NCI-H2029 (cell line): ENCODE measurements at regions not wholly inside any gene's neighbourhood (a gene's known extent, or its start where the extent isn't known, plus 50 kb on each side); places are given as distances from the start of the nearest gene placed in this dataset.

Experiments used
- DNase-seq: peaks from one replicate; lab custom pipeline; 2025; lab: John Stamatoyannopoulos, UW

DNA sequence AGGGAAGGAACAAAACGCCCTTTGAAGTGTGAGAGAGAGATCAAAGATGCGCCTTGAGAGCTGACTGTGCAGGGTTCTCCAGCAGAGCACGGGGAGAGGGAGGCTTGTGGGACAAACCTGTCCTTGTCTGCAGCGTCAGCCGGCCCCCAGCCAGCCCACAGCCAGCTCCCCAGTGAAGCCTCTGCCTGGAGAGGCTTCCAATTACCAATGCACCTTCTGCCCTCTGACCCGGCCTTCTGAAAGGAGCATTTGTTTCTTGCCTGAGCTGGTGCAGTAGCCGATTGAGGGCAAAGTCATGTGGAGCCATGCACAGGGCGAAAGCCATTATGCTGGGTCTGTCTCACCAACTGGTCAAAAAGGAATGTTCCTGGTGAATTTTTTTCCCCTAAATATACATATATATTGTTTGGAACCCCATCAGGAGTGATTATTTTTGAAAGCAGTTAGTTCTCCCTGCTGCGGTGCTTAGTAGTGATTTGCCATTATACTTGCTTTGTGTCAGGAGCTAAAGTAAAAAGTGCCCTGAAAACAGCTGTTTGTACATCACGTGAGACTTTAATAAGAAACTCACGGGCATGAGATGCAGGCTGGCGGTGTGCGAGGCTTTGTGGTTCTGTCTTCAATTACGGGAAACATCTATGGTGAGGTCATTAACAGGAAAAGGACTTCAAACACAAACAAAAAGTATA lies 268.6 kb downstream of the KLF6 start:
- no peak for DNase-seq

DNA sequence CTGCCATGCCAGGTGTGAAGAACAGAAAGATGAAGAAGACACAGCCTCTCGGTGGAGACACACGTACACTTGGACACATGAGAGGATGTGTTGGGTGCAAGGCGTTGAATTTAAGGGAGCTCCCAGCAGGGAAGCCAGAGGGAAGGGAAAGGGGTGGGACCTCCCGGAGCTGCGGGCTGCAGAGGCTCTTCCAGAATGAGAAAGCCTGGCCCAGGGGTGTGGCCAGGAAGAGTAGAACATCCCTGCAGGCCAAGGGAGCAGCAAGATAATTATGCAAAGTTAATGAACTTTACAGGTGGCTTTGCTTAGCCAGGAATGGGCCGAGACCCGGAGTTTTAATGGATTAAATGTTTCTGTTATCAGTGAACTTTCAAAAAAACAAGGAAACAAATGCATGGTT lies 270.3 kb downstream of the KLF6 start:
- DNase-seq: no peak

GRCh38 chr10:3512263-3512662 lies 272.7 kb downstream of the KLF6 start:
- no peak for DNase-seq

DNA sequence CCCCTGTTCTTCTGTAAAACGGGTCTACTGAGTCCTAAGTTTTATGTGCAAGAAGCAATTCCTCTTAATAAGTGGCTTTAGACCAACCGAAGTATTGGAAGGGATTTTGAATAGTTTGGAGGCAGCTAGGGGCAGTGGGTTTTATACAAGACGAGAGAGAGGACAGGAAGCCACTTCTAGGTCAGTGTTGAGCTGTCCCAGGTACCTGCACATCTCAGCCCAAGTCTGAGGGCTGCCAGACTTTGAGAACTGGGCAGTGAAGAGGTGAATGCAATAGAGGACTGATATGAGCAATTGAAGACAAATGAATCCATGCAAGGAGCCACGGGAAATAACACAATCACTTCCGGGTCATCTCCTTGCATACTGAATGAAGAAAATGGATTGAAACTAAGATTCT lies 273.5 kb downstream of the KLF6 start:
- DNase-seq: no peak

- no peak for DNase-seq
These were observed 274.3 kb downstream of the KLF6 start for GRCh38 chr10:3510741-3511140.

GRCh38 chr10:3509355-3509754 lies 275.7 kb downstream of the KLF6 start:
- DNase-seq: no peak

DNA sequence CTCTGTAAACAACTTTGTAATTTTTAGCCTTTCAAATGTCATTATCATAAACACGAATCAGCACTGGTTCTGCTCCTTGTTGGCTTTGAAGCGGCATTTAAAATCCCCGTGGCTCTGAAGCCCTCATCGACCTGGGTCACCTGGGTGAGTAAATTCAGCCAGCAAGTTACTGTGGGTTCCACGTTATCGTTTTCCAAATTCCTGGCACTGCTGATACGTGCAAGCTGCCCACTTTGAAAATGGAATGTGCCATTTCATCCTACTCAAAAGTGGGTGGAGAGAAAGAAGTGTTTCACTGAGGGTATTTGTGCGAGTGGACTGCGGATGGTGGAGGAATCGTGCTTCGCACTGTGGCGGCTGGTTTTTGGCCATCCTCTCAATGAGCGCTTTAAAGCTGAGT lies 281.7 kb downstream of the KLF6 start:
- no peak for DNase-seq

- no peak for DNase-seq
These were observed 282.3 kb downstream of the KLF6 start for GRCh38 chr10:3502673-3503072.

DNA sequence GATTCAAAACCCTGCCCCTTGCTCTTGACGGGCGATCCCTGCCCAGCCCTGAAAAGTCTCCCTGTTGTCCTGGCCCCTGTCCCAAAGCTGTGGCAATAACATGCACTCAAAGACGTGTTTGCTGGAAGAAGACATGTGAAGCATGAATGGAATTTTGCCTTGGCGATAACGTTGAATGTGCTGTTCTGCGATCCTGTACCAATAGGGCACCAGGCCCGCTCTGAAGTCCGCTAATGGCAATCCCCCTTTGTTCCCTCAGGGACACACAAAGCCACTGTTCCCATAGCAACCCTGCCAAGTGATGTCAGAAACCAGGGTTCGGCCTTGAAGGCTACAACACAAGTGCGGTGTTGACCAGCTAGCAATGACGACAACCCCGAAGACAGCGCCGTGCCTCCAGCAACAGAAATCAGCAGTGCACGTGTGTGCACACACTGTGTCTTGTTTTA lies 284.6 kb downstream of the KLF6 start:
- no peak for DNase-seq

DNA sequence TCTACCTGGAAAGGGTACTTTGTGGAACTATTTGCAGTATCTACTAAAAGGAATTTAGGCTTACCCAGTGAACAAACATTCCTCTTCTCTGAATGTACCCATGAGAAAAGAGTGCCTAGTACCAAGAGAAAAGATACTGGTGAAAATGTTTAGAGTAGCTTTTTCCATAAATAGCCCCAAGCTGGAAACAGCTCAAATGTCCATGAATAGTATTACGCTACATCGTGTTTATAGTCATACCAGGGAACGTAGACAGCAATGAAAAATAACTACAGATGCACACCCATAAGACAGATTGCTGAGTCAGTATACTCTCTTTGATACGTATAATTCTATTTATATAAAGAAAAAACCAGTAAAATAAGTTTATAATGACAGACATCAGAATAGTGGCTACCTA lies 285.9 kb downstream of the KLF6 start:
- DNase-seq: no peak

GRCh38 chr10:3497581-3497980 lies 287.4 kb downstream of the KLF6 start:
- no peak for DNase-seq

- no peak for DNase-seq
These were observed 288.9 kb downstream of the KLF6 start for GRCh38 chr10:3496138-3496537.

GRCh38 chr10:3495281-3495680 lies 289.7 kb downstream of the KLF6 start:
- DNase-seq: no peak

DNA sequence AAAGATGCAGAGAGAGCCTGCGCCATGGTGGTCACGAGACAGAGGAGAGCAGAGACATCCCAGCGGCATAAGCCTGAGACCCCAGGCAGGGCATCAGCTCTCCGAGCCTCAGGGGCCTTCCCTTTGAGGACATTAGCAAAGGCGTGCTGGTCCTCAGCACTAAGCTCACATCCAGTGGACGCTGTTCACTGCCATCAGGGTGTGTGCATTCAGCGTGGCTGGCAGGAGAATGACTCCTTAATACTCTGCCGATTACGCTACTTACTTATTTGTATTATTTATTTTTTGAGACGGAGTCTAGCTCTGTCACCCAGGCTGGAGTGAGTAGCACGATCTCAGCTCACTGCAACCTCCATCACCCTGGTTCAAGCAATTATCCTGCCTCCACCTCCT lies 290.2 kb downstream of the KLF6 start:
- no peak for DNase-seq

DNA sequence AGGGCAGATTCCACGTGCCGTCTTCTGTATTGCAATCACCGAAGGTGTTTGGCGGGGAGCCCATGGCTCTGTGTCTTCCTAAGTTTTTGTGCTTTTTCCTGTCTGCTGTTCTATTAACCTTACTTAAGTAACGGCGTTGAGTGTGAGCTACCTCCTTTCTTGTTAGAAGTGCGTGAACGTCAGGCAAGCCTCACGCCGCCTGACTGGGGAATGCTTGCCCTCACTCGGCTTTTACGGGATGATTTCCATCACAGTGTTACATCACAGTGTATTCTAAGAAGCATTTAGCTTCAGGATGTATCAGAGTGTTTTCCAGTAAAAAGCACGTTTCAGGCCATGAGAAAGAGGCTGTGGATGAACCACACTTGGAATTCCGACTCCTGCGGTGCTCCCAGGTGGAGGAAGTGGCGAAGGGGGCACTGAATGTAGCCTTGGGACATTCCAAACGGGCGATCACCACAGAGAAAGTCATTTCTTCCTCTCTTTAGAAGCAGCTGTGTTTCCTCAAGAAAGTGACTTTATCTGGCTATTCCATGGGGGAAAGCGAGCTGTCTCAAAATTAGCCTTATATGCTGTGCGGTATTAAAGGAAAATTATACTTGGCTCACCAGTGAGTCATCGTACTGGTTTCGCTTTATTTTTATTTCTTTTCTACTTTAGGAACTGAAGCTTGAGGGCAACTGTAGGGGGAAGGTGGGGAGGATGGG lies 290.7 kb downstream of the KLF6 start:
- DNase-seq: no peak

DNA sequence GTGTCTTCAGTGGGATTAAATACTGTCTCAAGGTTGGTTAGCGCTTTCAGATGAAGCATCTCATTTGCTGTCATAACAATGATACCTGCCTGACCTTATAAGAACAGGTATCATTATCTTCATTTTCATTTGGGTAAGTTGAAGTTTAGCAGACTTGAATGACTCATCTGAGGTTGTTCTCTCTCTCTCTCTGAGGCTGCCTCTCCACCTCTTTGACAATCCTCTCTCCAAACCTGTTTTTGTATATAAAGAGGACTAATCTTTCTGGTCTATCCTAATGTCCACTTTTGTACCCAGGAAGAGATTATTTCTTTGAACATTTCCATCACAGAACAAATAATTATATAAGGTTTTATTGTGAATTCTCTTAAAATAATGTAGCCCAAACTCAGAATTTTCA lies 291.4 kb downstream of the KLF6 start:
- no peak for DNase-seq

DNA sequence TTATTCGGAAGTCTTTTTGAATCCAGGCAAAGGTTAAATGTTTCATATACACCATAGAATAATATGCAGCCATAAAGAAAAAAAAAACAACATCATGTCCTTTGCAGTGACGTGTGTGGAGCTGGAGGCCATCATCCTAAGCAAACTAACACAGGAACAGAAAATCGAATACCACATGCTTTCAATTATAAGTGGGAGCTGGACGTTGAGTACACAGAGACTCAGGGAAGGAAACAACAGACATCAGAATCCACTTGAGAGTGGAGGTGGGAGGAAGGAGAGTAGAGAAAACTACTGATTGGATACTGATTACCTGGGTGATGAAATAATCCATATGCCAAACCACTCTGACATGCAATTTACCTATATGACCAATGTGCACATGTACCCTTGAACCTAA lies 293.4 kb downstream of the KLF6 start:
- DNase-seq: no peak

- no peak for DNase-seq
These were observed 297.8 kb downstream of the KLF6 start for GRCh38 chr10:3487228-3487627.

DNA sequence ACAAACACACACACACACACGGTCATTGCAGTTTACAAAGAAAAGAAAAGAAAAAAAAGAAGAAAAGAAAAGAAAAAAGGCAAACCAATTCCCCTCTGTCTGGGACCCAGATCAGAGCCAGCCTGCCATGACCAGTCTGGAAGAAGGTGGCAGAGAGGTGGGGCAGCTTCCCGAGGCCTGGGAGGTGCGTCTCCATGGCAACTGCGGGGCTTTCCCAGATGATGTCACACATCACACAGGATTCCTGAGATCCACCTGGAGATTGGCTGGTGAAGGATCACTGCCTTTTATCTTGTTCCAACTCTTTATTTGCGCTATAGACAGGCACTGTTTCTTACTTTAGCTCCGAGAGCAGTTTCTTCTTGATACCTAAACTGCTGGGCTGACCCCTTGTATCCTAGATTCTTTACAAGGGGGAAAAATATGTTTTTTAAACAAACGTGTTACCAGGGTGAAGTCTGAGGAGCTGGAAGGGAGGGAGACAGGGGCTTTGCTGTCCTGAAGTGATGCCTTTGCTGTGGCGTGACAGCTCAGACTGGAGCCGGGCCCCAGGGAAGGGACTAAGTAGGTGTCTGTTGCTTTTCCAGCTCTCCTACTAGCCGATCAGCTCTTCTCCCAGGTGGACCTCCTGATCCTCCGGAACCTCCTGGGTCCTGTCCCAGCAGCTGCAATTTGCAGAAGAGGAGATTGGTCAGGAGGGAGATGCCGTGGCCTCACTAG lies 298.5 kb downstream of the KLF6 start:
- DNase-seq: peak; percentile 59

GRCh38 chr10:3485057-3485686 lies 299.8 kb downstream of the KLF6 start:
- no peak for DNase-seq

- DNase-seq: no peak
These were observed 300.5 kb downstream of the KLF6 start for GRCh38 chr10:3484306-3485056.
